GM21447 (cell line): ENCODE measurements at regions not wholly inside any gene's neighbourhood (a gene's known extent, or its start where the extent isn't known, plus 50 kb on each side); places are given as distances from the start of the nearest gene placed in this dataset.
A peak's percentile ranks its signal among the peaks of the same experiment; 100 is the strongest.

Experiments used
- ATAC-seq: cut with Tn5 transposase; IDR thresholded peaks from one replicate; pipeline ENCODE4 v1.9.1; 2021; ENCODE audit not compliant: unreplicated experiment

DNA sequence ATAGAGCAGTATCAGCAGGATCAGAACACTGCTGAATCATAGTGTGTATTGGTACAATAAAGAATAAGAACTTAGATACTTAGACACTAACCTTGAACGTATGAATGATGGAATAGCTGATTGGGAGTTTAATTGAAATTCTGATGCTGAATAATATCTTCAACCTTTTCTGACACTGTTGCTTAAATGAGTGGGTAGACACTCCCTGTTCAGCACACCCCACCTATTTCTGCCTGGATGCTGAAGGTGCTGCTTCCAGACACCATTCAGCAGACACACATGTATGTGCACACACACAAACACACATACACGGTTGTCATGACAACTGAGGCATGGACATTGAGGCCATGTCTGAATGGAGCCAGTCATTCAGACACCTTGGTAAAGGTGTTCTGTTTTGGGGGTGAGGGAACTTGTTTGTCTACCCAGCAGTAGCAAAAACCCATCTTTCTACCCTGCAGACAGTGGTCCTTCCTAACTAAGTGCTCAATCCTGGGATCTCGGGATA, 54.3 kb downstream of the TMEM215 start:
- no peak for ATAC-seq

DNA sequence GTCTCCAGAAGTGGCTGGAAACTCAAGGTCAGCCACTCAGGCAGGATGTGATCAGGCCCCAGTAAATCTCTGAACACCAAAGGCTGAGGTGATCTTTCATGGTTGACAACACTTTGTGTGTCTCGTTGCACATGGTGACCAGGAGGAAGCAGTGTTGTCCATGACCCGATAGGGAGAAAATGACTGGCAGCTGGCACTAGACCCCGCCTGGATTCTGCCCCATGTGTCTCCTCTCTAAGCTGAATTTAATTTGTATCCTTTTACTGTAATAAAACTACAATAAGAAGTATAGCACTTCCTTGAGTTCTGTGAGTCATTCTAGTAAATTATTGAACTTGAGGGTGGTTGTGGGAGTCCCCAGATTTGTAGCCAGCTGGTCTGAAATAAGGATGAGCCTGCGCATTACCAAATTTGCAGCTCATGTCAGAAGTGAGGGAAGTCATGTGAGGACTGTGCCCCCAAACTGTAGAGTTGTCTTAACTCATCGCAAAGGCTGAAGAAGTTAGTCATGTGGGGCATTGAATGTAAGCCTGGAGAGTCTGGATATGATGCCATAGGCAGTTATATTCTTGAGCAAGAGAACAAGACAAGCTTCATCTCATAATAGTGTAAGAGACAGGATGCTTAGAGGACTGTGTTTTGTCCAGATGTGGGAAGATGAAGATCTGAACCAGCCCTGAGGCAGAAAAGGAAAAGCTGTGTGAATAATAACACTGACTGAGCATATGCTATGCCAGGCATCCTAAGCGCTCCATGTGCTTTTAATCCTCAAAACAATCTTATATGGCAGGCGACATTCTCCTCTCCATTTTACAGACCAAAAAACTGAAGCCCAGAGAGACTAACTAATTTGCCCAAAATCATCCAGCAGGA, 55.9 kb downstream of the TMEM215 start:
- ATAC-seq: peak; percentile 74

DNA sequence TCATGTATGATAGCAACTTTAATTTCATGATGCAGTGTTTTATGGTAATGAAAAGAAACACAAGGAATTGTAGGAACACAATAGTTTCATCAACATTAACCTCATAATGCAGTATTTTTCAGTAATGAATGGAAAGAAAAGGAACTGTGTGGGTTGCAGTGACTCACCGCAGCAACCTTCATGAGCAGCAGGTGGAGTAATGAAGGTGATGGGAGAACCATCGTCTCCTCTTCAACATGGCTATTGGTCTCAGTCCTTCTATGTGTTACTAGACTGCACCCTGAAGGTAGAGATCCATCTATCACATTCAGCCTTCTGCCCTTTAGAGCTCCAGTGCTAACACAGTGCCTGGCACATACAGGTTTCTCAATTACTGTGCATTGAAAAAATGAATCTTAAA, 58.0 kb downstream of the TMEM215 start:
- no peak for ATAC-seq

DNA sequence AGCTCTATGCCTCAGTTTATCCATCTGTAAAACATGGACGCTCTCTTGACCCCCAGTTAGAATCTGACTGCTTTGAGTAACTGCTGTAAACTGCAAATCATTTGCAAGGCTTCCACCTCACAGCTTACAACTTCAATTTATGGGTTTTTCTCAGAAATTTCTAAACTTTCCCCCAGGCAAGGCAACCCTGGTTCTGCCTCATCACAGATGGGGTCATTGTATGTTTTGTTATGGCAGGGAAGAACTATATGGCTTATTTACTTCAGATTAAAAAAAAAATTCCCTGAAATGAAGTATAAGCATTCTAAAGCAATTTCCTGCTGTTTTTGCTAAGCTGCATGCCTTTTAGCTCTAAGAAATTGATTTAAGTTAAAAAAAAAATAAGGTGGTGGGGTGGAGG, 60.0 kb downstream of the TMEM215 start:
- no peak for ATAC-seq

DNA sequence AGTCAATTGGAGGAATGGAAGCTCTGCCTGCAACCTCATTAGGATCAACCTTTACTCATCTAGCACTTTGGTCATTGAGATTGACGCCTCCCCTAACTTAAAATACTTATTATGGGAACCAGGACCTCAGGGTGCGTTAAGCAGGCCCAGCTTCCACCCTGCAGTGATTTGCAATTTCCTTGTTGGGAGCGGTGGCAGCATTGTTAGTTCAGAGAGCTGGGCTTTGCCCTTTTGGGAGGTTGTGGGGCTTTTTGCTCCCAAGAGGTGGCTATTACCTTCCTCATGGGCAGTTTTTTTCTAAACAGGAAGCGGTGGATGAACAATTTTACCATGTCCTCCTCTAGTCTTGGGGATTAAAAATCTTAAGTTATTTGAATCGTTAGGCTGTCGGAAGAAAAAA, 60.9 kb downstream of the TMEM215 start:
- ATAC-seq: no peak

DNA sequence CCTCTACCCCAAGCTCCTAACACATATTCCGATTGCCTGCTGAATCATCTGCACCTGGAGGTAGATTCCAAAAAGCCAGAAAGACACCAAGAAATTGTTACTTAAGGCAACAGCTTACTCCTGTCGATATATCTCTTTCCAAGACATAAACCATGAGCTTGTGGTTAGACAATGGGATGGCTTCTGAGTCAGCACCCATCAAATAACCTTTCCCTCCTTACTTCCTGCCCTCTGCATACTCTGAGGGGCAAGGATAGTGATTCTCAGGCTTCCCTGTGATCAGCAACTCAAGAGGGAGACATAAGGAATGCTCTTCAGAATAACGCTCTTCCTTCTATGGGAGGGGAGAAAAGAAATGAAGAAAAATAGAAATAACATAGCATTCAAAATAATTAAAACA, 70.9 kb downstream of the TMEM215 start:
- ATAC-seq: no peak

DNA sequence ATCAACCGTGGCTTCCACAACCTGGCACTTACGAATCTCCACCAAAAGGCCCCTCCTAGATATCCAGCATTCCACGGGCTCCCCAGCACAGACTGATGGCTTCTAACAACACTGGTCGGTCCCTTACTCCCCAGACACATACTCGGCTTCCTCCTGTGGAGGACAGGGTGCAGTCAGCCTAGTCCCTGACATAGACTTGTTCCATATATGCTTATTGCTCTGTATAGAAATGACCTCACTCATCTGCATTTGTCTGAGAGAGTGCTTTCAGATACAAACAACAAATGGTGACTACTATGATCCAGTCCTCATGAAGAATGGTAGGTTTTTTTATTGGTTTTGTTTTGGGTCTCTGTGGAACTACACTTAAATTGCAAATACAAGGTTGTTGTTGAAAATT, 72.4 kb downstream of the TMEM215 start:
- ATAC-seq: no peak

DNA sequence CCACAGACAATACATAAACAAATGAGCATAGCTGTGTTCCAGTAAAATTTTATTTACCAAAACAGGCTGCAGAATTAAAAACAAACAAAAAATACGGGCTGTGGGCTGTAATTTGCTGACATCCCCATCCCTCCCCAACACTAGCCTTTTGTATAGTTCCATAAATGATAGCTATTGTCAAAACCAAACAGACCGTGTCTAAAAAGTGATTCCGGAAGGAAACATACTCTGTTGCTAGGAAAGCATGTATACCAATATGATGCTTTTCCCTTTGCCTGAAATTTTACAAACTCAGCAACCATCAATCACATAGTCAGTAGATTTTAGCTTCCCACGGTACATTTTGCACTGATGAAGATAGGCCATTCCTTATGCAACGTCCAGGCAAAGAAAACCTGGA, 80.0 kb downstream of the TMEM215 start:
- ATAC-seq: no peak

DNA sequence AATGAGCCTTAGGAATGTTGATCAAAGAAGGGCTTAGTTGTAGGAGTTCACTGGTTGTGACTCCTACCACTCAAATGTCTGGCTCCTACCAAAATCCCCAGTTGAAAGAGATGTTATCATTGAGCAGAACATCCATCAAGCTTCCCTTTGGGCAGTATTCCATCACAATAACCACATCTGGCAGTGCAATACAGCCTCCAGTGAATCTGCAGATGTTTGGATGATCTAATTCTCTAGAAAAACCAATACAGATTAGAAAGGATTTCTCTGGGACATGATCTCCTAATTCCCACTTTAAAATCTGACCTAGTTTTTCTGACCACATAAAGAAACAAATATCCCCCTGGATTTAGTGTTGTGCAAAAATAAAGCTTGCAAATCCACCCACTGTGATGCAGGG, 81.6 kb downstream of the TMEM215 start:
- ATAC-seq: no peak

DNA sequence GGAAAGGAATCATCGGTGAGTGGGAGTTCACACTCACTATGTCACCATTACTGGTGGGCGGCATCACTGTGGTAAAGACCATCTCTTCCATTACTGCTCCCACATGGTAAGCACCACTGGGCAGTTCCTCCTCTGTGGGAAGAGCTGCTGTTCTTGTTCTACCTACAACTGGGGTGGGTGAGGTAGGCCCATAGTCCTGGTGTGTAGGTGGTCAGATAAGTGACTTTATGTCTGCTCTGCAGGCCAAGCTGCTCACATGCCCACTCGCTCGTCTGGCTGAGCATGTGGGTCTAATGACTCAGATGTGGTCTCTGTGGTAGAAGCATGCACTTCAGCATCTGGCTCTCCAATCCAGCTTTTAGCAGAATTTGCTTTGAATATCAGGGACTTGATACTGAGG, 82.9 kb downstream of the TMEM215 start:
- no peak for ATAC-seq

DNA sequence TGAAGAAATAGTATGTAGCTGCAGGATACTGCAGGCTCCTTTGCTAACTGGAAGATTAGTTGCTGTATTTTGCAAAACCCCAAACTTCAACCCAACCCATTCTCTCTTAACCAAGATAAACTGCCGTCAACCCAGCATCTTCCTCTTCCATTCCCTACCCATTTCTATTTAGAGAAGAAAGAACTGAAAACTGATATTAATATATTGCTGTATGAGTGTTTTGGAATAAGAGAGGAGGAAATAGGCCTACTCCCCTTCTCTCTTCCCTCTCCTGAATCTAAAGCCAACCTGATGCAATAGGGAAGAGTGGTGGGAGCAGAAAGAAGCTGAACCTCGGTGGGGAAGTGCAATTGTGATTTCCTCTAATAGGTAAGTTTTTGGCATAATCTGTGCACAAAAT, 83.7 kb downstream of the TMEM215 start:
- ATAC-seq: no peak

DNA sequence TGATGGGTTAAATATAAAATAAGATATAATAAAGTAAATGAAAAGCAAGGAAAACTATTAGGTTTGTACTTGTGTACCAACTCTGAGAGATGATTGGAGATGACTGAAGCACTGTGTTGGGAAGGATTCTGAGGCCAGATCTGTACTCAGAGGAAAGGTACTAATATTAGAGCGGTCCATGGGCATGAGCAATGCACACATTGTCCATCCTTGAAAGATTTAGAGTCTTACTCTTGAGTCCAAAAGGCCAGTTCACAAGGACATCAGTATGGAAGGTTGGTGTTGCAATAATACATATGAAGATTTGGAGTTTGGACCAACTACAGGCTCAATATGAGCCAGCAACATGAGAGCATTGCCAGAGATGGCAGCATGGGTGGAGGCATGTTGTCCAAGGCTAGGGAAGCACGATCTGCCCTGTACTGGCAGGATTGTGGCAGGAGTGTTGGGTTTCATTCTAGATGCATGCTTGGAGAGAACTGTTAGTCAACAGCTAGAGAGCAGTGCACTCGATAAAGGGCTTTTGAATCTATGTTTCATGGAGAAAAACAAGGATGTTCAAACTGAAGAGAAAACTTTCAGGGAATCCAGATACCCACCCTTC, 84.4 kb downstream of the TMEM215 start:
- ATAC-seq: no peak

DNA sequence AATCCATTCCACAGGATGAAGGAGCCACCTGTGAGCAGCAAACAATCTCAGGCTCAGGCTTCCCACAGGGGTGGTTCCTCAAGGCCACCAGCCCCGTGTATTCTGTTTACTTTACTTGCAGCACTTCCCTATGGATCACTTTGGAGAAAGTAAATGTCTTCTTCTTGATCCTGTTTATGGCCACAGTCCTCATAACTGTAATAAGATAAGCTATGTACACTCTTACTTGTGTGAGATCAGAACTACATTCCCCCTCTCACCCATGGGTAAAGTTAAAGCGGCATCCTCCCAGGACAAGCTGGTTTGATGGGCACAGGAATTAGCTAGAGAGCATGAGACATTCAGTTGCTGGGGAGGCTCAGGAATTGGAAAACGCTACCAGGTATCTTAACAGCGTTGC, 86.1 kb downstream of the TMEM215 start:
- ATAC-seq: no peak

DNA sequence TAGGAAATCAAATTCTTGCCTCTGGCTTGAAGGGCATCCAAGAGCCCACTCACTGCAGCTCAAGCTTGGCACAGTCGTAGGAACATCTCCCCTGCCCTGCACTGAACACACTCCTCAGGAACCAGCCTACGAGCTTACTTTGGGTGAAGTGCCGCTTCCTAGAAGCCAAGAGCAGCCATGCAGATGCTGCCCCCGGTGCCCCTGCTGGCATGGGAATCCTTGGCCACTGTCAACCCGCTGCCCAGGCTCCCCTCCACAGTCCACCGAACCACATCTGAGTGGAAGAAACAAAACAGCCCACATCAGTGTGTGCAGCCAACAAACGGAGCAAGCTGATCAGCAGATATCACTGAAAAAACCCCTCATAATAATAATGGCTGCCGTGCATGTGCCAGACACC, 89.8 kb downstream of the TMEM215 start:
- ATAC-seq: no peak

DNA sequence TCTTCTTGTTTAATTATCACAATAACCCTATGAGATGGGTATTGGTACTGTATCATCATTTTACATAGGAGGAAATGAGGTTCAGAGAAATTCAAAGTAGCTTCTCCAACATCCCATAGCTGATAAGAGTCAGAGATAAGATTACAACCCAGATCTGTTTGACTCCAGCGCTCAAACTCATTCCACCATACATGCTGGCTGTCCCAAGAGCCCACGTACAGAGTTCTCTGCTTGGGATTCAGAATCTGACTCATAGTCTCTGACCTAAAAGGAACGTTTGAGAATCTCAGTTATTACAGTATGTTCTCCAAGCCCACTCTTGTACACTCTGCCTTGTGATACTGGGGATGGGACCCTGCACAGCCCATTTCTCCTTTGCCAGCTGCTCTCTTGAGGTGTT, 90.2 kb downstream of the TMEM215 start:
- ATAC-seq: no peak

DNA sequence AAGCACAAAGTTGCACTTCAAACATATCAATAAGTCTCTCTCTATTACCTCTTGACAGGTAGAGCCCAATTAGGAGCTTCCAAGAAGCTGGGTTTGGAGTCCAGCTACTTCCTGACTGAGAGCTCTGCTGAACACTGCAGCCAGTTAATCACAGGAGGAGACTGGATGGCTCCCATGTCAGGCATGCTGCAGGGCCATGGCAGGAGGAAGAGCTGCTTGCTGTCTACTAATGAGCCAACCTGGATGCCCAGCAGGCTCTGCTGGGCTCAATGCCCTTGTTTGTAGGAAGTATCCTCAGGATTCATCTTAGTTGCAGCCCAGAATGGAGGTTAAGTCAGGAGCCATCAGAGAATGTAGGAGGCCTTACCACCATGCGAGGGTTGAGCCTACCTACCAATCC, 91.9 kb downstream of the TMEM215 start:
- ATAC-seq: no peak

DNA sequence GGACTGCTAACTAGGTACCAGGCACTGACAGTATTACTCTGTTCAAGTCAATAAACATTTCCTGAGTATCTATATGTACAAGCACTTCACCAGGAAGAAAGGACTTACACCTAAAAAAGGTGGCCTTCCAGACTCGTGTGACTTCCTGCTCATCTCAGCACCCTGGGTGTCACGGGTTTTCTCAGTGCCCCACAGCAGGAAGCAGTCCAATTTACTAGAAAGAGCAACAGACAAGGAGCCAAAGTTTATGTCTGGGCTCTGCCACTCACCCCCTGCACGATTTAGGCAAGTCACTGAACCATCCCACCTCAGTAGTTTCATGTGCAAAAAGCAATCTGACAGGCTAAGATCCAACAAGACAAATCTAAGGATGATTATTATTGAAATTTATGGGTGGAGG, 92.4 kb downstream of the TMEM215 start:
- ATAC-seq: no peak

DNA sequence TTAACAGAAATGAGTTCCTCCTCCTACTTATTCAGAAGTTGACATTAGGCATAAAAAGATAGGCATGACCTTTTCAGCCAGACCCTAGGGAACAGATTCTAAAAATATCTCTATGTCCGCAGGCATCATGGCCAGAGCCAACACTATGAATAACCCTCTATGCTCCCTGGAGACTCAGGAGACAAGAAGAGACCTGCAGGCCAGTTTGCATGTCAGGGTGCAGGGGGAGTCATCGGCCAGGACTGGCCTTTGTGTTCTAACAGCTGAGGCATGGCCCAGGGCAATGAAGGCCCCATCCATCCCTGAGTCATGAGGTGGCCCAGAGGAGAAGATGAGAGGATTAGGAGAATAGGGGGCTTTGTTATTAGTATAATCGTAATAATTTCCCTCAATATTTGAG, 93.8 kb downstream of the TMEM215 start:
- no peak for ATAC-seq

DNA sequence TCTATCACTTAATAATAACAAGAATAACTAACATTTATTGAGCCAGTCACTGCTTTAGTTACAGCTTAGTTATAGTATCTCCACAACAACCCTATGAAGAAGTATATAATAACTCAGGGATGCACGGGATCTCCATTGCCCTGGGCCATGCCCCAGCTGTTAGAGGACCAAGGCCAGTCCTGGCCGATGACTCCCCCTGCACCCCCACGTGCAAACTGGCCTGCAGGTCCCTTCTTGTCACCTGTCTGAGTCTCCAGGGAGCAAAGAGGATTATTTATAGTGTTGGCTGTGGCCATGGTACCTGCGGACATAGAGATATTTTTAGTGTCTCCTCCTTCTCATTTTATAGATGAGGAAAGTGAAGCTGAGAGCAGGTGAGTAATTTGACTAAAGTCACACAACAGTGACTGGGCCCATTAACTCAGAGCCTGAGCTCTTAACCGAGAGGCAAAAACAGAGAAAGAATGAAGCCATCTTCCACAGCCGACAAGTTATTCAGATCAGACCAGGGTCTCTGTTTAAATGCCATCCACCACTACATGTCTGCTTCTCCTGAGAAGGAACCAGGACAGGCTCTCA, 94.4 kb downstream of the TMEM215 start:
- peak; percentile 75 for ATAC-seq

DNA sequence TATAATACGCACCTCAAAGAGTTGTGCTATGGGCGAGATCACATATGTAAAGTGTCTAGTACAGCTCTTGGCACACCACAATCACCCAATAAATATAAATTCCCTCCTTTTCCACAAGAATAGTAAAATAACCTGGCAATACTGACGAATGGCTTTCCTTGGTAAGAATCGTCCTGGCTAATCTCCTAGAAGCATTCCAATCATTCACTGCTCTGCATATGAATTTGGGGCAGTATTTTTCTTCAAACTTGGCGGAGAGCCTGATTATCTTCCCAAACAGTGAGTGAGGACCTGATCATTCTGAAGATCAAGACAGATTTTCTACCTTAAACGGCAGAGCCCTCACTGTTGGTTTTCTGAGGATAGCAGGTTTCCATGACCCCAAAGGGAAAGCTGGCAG, 96.0 kb downstream of the TMEM215 start:
- no peak for ATAC-seq

DNA sequence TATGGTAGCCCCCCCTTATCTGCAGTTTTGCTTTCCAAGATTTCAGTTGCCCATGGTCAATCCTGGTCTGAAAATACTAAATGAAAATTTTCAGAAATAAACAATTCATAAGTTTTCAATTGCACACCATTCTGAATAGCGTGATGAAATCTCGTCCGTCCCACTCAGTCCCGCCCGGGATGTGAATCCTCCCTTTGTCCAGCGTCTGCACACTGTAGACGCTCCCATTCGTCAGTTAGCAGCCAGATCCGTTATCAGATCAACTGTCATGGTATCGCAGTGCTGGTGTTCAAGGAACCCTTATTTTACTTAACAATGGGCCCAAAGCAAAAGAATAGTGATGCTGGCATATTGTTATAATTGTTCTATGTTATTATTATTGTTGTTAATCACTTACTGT, 98.6 kb downstream of the TMEM215 start:
- ATAC-seq: no peak

DNA sequence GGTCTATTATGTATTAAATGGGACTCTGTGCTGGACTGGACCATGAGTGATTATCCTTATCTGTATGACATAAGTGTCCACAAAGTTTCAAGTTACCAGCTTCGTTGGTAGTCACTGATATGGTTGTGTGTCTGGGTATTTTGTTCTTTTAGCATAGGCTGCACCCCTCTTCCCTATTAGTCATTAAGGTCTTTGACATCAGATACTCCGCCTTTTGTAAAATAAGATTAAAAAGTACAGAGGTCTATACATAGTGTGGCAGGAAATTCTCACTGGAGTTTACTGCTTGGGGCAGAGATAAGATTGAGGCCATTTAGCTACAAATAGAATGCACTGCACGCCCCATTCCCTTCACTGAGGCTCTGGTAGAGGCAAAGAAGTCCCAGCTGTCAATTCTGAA, 99.4 kb downstream of the TMEM215 start:
- ATAC-seq: no peak
